Retina (tissue), 1 donor: ENCODE measurements at regions not wholly inside any gene's neighbourhood (a gene's known extent, or its start where the extent isn't known, plus 50 kb on each side); places are given as distances from the start of the nearest gene placed in this dataset.
"Not testable (repeated sequence)": the region's sequence is repeated elsewhere in the genome, so short reads cannot be mapped to it uniquely, and the experiment has no call there.

ENCODE experiments used
- DNase-seq: peaks from one replicate; pipeline ENCODE4 v3.0.0-alpha.2; 2016

- DNase-seq = peak; percentile 52
Observed at GRCh38 chr13:99693852-99694611, 192.8 kb downstream of the TM9SF2 start.

- DNase-seq = no peak
Observed at GRCh38 chr13:99693351-99693750, 192.1 kb downstream of the TM9SF2 start.

GRCh38 chr13:99692854-99693253 is 191.6 kb downstream of the TM9SF2 start:
- no peak for DNase-seq

GRCh38 chr13:99691552-99691951 is 190.3 kb downstream of the TM9SF2 start:
- no peak for DNase-seq

GRCh38 chr13:99690426-99691174 is 189.3 kb downstream of the TM9SF2 start:
- peak; percentile 21 for DNase-seq

GRCh38 chr13:99689955-99690354 is 188.7 kb downstream of the TM9SF2 start:
- peak; percentile 23 for DNase-seq

GRCh38 chr13:99688776-99689175 is 187.5 kb downstream of the TM9SF2 start:
- no peak for DNase-seq

- peak; percentile 56 for DNase-seq
Observed at GRCh38 chr13:99687723-99688397, 186.6 kb downstream of the TM9SF2 start.

GRCh38 chr13:99686944-99687411 is 185.7 kb downstream of the TM9SF2 start:
- DNase-seq = no peak

- DNase-seq = peak; percentile 38
Observed at GRCh38 chr13:99686157-99686572, 184.9 kb downstream of the TM9SF2 start.

GRCh38 chr13:99681695-99682094 is 180.4 kb downstream of the TM9SF2 start:
- no peak for DNase-seq

GRCh38 chr13:99677116-99677951 is 176.1 kb downstream of the TM9SF2 start:
- DNase-seq = no peak

GRCh38 chr13:99671746-99672145 is 170.5 kb downstream of the TM9SF2 start:
- no peak for DNase-seq

- DNase-seq = not testable (repeated sequence)
Observed at GRCh38 chr13:99669096-99669495, 167.8 kb downstream of the TM9SF2 start.

- no peak for DNase-seq
Observed at GRCh38 chr13:99666146-99666805, 165.0 kb downstream of the TM9SF2 start.

GRCh38 chr13:99665711-99666110 is 164.4 kb downstream of the TM9SF2 start:
- no peak for DNase-seq

GRCh38 chr13:99663908-99664307 is 162.6 kb downstream of the TM9SF2 start:
- no peak for DNase-seq

GRCh38 chr13:99663185-99663825 is 162.0 kb downstream of the TM9SF2 start:
- DNase-seq = peak; percentile 30

- DNase-seq = no peak
Observed at GRCh38 chr13:99662678-99663077, 161.4 kb downstream of the TM9SF2 start.

- peak; percentile 70 for DNase-seq
Observed at GRCh38 chr13:99661791-99662190, 160.5 kb downstream of the TM9SF2 start.

GRCh38 chr13:99659866-99660554 is 158.7 kb downstream of the TM9SF2 start:
- peak; percentile 58 for DNase-seq
